Testis (tissue), 2 donors: ENCODE measurements at regions not wholly inside any gene's neighbourhood (a gene's known extent, or its start where the extent isn't known, plus 50 kb on each side); places are given as distances from the start of the nearest gene placed in this dataset.

Source experiments
- DNase-seq: peaks from one replicate; pipeline ENCODE4 v3.0.0-alpha.2; 2019
- H3K27ac ChIP-seq, 2 donors: fragments of 200-600 bp; sonication (generic); one replicate each; pipeline ENCODE4 v1.5.1; 2019
- H3K27me3 ChIP-seq: fragments of 200-600 bp; sonication (generic); one replicate; pipeline ENCODE4 v1.5.1; 2019
- H3K36me3 ChIP-seq: fragments of 200-600 bp; sonication (generic); one replicate; pipeline ENCODE4 v1.5.1; 2017; ENCODE audit warnings: low read depth; ENCODE audit errors: missing control alignments
- H3K4me1 ChIP-seq: fragments of 200-600 bp; sonication (generic); one replicate; pipeline ENCODE4 v1.5.1; 2019
- H3K4me3 ChIP-seq, 2 donors: fragments of 200-600 bp; sonication (generic); one replicate each; pipeline ENCODE4 v1.5.1; 2017 to 2019
- H3K9me3 ChIP-seq: fragments of 200-600 bp; sonication (generic); one replicate; pipeline ENCODE4 v1.5.1; 2017
- CTCF ChIP-seq, 3 experiments: fragments of 450-650 bp in 2 of 3; fragments of 200-600 bp in 1 of 3; sonication (generic) in 1 of 3; IDR thresholded peaks; one replicate each; pipeline ENCODE4 v1.5.1; 2016 to 2019; ENCODE audit warnings: antibody characterized with exemption in 3 of 3, mild to moderate bottlenecking in 2 of 3, moderate library complexity in 1 of 3
- POLR2A ChIP-seq: fragments of 450-650 bp; IDR thresholded peaks from one replicate; pipeline ENCODE4 v1.6.1; 2017; ENCODE audit warnings: antibody characterized with exemption, mild to moderate bottlenecking, moderate library complexity
- WGBS, 2 donors: methylation state at CpG; one replicate each; pipeline ENCODE4 v1.1.5; 2018; 5-methylcytosine and 5-hydroxymethylcytosine counted together
- intact Hi-C: fragments of 100-400 bp; cut with DNase I; formaldehyde crosslinking; loops from one replicate; pipeline ENCODE4 v1.15.1; 2023; ENCODE audit warnings: low total_unique reads

- Histone ChIP-seq H3K4me3 (no peak overlapping the region), H3K9me3 (no peaks in the 10 kb centered on the region), H3K27ac (no peak overlapping the region), H3K36me3 (no peaks in the 10 kb centered on the region), H3K27me3 (no peaks in the 10 kb centered on the region), H3K4me1 (peaks cover 4% of the 10 kb centered on the region)
- intact Hi-C loops: no loop called here
- no peak for DNase-seq
- no peak for TF ChIP-seq CTCF (IDR thresholded peaks at IDR 0.05)
- no peak for TF ChIP-seq POLR2A
- WGBS, 2 donors: 29 to 41% methylated on average over 20 to 24 of the region's 24 CpGs
Measured at GRCh38 chr6:166757232-166758135, 130.4 kb upstream of the RPS6KA2 start.

DNA sequence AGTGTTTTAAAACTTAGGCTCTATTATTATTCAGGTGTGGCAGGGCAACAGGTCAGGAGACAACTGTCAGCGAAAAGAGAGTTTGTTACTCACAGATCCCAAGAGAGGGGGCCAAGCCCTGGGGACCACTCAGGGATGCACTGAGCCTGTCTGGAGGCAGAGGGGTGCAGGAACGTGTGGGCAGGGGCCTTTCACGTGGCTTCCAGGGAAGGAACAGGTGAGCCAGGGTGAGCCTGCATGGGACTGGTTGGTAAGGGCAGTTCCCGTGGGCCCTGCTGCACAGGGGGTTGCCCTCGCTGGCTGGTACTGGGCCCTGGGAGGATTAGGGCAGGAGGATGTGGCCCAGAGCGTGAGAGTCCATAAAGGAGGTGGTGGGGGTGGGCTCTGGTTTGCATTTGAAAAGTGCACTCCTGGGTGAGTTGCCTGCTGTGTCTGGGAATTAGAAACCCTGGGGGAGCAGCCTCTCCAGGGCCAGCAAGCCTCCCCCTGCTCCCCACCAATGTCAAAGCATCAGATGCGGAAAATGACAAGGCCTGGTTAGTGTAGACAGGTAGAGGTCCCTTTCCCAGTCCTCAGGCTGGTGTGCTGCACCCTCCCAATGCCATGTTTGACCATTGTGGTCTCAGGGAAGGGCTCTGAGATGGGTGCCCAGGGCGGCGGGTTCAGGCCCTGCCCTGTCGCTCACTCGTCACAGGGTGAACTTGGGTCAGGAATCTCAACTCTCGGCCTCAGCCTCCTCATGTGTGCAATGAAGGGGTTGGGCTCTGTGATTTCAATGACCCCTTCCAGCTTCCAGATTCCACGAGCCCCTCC, 127.4 kb upstream of the RPS6KA2 start:
- Histone ChIP-seq H3K4me3 (no peak overlapping the region), H3K9me3 (no peaks in the 10 kb centered on the region), H3K27ac (no peak overlapping the region), H3K4me1 (peaks cover 4% of the 10 kb centered on the region), H3K36me3 (no peaks in the 10 kb centered on the region), H3K27me3 (no peaks in the 10 kb centered on the region)
- intact Hi-C loops: no loop called here
- DNase-seq: no peak
- 93 to 94% methylated on average over 10 to 13 of the region's 13 CpGs for WGBS, 2 donors
- TF ChIP-seq CTCF (IDR thresholded peaks at IDR 0.05) (no peak), POLR2A (no peak)

DNA sequence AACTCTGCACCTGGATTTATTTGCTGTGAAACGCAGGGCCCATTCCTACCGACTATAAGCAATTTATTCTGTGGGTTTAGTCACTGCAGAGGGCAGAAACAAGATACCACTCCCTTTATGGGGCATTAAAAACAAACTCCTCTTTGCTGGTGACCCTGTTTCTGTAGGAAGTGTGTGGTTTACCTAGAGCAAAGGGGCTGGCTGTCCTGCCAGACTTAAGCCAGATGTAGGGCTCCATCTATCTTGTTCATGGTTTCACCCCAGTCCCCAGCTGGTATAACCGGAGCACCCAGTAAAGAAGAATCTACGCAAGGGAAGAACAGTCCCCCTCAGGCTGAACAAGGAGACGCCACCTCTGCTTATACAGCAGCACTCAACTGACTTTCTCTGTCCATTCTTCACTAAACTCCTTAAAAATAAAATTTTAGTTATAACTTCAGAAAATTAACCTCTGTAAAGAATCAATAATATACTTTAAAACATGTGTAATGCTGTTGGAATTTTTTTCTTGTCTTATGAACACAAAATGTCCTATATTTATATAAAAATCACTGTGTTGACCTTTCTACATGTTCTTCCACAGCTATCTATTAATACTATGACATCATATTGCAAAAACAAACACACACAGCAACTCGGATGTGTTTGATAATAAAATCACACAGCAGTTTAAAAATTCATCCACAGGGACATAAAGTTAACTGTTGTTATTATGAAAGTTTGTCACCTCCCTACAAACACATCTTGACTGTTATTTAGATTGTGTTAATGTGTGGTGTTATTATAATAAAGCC, 126.1 kb upstream of the RPS6KA2 start:
- H3K27me3 ChIP-seq: no peaks in the 10 kb centered on the region
- peaks cover 4% of the 10 kb centered on the region for H3K4me1 ChIP-seq
- no peak overlapping the region for H3K27ac ChIP-seq
- H3K36me3 ChIP-seq: no peaks in the 10 kb centered on the region
- intact Hi-C loops: no loop called here
- no peak for DNase-seq
- WGBS, 2 donors: 87 to 92% methylated on average over 6 of the region's 6 CpGs
- no peaks in the 10 kb centered on the region for H3K9me3 ChIP-seq
- no peak for TF ChIP-seq POLR2A
- no peak for TF ChIP-seq CTCF (IDR thresholded peaks at IDR 0.05)
- no peak overlapping the region for H3K4me3 ChIP-seq

GRCh38 chr6:166752097-166752496, 125.0 kb upstream of the RPS6KA2 start:
- H3K4me3 ChIP-seq: no peak overlapping the region
- TF ChIP-seq CTCF (IDR thresholded peaks at IDR 0.05) (no peak), POLR2A (no peak)
- H3K9me3 ChIP-seq: no peaks in the 10 kb centered on the region
- intact Hi-C loops: no loop called here
- H3K36me3 ChIP-seq: no peaks in the 10 kb centered on the region
- WGBS, 2 donors: 84 to 95% methylated on average over 9 of the region's 9 CpGs
- DNase-seq: no peak
- H3K27ac ChIP-seq: no peak overlapping the region
- no peaks in the 10 kb centered on the region for H3K27me3 ChIP-seq
- no peaks in the 10 kb centered on the region for H3K4me1 ChIP-seq
